ENCODE measurements at regions not wholly inside any gene's neighbourhood (a gene's known extent, or its start where the extent isn't known, plus 50 kb on each side); places are given as distances from the start of the nearest gene placed in this dataset.

DNA sequence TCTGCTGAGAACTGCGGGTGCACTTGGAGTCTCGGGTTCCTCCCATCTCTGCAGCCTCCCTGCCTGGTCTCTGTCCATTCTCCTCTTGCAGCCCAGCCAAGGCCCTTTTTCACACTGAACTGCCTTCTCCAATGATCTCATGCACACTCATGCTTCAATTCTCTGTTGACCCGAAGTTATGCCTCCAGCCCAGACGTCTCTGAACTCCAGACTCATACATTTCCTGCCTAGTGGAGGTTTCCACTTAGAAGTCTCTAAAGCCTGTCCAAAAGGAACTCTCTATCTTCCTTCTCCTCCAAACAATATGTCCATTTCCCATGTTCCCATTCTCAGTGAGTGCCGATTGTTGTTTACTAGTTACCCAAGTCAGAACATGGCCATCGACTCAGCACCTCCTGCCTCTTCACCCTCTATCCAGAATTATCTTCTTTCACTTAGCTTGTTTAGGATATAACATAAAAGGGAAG lies 155.2 kb downstream of the IRS1 start:
- TF ChIP-seq, protein P1, sequence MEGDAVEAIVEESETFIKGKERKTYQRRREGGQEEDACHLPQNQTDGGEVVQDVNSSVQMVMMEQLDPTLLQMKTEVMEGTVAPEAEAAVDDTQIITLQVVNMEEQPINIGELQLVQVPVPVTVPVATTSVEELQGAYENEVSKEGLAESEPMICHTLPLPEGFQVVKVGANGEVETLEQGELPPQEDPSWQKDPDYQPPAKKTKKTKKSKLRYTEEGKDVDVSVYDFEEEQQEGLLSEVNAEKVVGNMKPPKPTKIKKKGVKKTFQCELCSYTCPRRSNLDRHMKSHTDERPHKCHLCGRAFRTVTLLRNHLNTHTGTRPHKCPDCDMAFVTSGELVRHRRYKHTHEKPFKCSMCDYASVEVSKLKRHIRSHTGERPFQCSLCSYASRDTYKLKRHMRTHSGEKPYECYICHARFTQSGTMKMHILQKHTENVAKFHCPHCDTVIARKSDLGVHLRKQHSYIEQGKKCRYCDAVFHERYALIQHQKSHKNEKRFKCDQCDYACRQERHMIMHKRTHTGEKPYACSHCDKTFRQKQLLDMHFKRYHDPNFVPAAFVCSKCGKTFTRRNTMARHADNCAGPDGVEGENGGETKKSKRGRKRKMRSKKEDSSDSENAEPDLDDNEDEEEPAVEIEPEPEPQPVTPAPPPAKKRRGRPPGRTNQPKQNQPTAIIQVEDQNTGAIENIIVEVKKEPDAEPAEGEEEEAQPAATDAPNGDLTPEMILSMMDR (IDR thresholded peaks at IDR 0.05; ENCODE audit: borderline replicate concordance, insufficient read depth, low read depth, low read length) = no peak
- no peak overlapping the region for H3K4me3 ChIP-seq (ENCODE audit: low read depth, low read length)

DNA sequence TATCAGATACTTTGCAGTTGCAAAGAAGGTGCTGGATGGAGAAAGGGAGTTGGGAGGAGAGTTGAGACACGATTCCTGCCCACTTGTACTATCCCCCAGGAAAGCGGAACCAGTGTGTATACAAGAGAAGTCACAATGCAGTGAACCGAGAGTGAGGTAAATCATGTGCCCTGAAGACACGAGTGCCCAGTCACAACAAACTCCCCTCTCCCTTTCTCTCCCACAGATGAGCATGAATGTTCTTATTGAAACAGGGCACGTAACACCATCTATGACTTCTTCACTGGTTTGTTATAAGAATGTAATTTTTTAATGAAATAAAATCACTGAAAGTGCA lies 155.7 kb downstream of the IRS1 start:
- H3K4me3 ChIP-seq (ENCODE audit: low read depth, low read length) = no peak overlapping the region

DNA sequence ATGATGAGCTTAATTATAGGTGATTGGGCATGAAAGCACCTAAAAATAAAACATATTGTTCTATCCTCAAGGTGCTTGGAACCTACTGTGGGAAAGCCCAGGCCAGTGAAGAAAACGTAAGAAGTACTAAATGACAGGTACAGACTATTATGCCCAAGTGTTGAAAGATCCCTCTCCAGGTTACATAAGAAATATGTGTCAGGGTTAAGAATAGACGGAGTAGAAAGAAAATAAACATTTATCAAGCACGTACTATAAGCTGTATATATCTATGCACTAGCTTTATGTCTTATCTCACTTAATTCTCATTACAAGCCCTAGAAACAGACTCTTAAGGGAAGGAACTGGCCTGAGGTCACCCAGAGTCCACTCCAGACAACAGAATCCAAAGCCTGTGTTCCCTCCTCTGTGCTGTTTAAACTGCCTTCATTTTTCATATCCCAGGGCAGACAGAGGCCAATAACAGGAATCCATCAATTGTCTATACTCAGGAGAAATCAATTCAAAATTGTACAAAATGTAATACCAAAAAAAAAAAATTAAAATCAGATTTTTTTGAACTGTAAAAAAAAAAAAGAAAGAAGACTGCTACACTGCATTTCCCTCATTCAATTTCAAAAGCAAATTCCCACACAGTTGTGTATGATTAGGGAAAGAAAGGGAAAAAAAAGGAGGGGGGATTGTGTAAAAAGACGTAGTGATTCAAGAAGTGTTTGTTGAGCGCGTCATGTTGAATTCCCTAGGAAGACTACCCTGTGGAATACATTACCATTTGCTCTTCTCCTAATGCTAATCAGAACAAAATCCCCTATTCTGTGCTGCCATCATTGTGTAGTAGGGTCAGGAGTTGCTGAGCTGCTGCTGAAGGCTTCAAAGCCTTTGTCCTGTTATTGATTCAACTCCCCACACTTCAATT lies 156.3 kb downstream of the IRS1 start:
- no peak overlapping the region for H3K4me3 ChIP-seq (ENCODE audit: low read depth, low read length)
- TF ChIP-seq, protein P1 (IDR thresholded peaks at IDR 0.05; ENCODE audit: borderline replicate concordance, insufficient read depth, low read depth, low read length) = no peak

More for the DNA sequence above, 155.7 kb downstream of the IRS1 start:
- TF ChIP-seq, protein P1 (IDR thresholded peaks at IDR 0.05; ENCODE audit: borderline replicate concordance, insufficient read depth, low read depth, low read length) = no peak

DNA sequence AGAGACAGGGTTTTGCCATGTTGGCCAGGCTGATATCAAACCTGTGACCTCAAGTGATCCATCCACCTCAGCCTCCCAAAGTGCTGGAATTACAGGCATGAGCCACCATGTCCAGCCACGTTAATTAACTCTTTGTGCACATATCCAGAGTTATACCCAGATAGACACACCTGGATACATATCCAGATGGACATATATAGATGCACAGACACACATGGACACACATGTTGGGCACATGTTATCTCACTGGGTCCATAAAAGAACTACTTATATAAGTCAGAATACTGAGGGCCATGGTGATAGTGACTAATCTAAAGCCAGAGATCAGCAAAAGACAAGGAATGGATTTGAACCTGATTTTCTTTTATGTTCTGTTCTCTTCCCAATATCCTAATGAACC lies 158.6 kb downstream of the IRS1 start:
- TF ChIP-seq, protein P1 (IDR thresholded peaks at IDR 0.05; ENCODE audit: borderline replicate concordance, insufficient read depth, low read depth, low read length) = no peak
- no peak overlapping the region for H3K4me3 ChIP-seq (ENCODE audit: low read depth, low read length)

DNA sequence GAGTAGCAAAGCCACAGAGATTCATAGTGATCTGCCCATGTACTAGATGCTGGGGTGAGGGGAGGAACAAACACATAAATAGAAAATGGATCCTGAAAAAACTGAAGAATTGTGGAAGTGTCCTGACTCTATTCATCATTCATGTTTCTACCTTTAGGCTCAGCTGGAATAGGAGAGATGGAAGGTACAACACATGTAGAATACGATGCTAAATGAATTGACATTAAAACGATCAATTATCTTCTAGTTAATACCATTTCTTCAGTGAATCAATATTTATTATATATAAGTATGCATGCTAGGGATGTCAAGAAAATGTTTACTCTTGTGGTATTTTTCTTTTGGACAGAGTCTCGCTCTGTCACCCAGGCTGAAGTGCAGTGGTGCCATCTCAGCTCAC lies 159.1 kb downstream of the IRS1 start:
- TF ChIP-seq, protein P1 (IDR thresholded peaks at IDR 0.05; ENCODE audit: borderline replicate concordance, insufficient read depth, low read depth, low read length) = no peak
- H3K4me3 ChIP-seq (ENCODE audit: low read depth, low read length) = no peak overlapping the region

DNA sequence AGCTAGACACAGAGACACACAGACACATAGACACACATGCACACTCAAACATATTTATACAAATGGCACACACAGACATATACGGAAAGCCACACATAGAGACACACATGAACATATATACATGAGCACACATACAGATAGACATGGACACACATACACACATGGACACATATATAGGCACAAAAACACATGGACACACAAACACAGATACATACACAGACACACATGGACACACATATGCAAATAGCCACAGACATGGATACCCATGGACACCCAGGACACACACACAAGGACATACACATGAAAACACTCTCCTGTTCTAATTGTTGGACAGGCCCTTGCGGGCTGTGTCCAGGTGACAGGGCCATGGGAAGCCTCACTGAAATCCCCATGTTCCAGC lies 160.1 kb downstream of the IRS1 start:
- TF ChIP-seq, protein P1 (IDR thresholded peaks at IDR 0.05; ENCODE audit: borderline replicate concordance, insufficient read depth, low read depth, low read length) = no peak
- H3K4me3 ChIP-seq (ENCODE audit: low read depth, low read length) = no peak overlapping the region

DNA sequence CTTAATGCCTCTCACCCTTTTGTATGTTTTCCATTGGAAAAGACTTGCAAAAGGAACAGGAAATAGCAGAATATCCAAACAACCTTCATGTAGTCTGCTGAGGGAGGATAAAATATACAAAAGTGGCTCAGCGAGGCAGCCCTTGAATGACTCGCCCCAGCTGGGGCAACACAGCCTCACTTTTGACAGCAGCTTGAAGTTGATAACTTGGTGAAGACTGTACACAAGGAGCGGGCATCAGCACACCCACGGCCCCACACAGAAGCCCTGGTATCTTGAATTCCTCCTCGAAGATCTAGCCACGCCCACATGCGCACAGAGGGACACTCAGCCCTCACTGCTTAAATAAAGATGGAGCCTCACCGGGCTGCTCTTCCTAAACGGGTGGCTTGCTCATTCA lies 161.0 kb downstream of the IRS1 start:
- TF ChIP-seq, protein P1 (IDR thresholded peaks at IDR 0.05; ENCODE audit: borderline replicate concordance, insufficient read depth, low read depth, low read length) = no peak
- no peak overlapping the region for H3K4me3 ChIP-seq (ENCODE audit: low read depth, low read length)

All from GM12875 (cell line).